ENCODE measurements at regions not wholly inside any gene's neighbourhood (a gene's known extent, or its start where the extent isn't known, plus 50 kb on each side); places are given as distances from the start of the nearest gene placed in this dataset.

DNA sequence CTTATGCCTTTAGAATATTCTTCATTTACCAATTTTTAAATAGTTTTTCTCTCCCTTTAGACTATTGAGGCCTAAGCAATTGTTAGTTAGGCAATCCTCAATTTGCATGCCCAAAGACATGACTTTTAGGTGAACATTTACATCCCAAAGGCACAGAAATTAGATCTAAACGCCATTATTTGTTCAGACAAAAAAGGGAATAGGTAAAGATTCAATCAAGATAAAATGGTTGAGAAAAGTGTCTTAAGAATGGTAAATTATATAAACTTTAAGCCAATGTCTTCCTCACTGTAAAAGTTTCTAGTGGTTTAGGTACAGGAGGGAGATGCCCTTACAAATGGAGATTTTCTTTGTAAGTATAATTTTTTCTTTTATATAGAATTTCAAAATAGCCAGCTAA, 50.2 kb upstream of the MME start:
- DNase-seq (ENCODE audit: low read depth in 2 of 2), result no peak

GRCh38 chr3:155026999-155027591, 53.0 kb upstream of the MME start:
- peak; percentile 89 to 90 for DNase-seq (ENCODE audit: low read depth in 2 of 2)

- DNase-seq (ENCODE audit: low read depth in 2 of 2), result no peak
These were observed 56.0 kb upstream of the MME start for GRCh38 chr3:155024006-155024638.

DNA sequence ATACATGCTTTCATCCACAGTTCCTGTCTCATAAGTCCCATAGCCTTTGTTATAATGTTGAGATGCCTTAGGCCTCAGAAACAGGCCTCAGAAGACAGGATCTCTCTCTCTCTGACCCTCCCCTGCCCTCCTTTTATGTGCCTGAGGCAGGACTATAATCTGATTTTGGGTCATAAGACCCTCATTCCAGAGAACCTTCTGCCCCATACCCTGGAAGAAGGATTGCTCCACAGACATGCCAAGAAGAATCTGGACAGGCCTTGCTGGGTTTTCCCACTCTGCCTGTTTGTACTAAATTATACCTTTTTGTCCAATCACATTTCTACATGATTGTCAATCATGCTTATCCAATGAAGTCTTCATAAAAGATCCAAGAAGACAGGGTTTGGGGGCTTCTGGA, 57.2 kb upstream of the MME start:
- DNase-seq (ENCODE audit: low read depth in 2 of 2), result no peak

GRCh38 chr3:155019575-155019974, 60.5 kb upstream of the MME start:
- DNase-seq (ENCODE audit: low read depth in 2 of 2), result no peak

DNA sequence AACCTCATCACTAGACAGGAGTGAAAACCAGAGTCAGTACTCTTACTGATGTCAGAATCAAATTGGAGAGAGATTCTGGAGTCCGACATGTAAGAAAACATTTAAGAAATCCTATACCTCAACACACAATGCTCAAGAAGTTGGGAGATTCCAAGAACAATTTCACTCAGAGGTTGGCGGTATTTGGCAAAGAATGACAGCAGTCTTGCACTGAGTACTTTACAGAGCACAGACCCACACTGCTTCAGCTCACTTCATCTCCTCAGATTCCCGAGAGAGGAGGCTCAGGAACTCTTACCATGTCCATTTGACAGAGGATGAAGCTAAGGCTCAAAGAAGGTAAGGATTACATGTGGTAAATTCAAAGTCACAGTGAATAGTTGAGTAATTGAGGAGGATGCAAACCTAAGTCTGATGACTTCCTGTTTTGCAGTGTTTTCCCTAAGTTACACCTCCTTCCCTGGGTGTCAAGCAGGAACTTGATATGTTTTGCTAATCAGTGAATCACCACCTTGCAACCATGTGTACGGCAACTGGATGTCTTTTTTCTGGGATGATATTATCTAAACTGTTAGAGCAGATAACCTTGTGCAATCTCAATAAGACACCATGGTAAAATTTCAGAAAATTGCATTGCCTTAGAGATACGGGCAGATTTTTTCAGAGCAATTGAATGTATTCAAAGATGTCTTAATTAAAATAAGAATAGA, 61.3 kb upstream of the MME start:
- DNase-seq (ENCODE audit: low read depth in 2 of 2), result no peak

DNA sequence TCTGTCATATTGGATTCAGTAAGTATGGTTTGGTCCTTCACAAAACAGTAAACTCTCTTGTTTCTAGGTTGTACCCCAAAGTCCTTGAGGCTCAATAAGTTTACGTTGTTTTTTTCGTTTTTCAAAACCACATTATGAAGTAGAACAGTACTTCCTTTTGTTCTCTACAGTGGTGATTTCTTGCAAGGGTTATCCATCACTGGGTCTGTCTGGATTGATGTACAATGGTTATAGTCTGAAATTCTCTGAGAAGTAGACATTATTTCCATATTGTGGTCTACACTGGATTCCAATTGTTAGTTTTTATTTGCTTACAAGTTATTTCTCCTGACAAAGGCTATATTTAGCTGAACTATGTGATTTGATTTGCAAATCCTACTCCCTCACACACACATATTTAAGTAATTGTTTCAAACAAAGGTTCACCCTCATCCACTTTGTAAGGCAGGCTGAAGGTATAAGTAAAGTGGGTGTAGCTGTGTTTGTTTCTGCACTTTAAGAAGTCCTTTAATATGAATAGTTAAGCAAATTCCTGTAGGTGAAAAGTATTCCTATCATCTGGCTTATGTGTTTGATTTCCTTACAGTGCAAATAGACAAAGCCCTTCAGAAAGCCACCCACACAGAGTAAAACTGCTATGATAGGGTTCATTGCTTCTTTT, 64.2 kb upstream of the MME start:
- no peak for DNase-seq (ENCODE audit: low read depth in 2 of 2)

DNA sequence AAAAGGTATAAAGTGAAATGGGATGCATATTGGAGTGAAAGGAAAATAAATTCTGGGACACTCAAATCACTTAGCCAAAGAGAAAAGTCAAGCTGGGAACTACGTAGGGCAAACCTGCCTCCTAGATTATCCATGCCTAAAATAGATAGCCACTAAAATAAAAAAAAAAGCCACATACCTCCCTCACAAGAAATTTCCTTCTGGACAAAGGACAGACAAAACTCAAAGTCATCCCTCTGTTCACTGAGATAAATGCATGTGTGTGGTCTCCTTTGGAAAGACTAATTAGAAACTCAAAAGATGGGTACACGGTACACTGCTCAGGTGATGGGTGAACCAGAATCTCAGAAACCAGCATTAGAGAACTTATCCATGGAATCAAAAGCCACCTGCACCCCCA, 65.2 kb upstream of the MME start:
- DNase-seq (ENCODE audit: low read depth in 2 of 2), result no peak

DNA sequence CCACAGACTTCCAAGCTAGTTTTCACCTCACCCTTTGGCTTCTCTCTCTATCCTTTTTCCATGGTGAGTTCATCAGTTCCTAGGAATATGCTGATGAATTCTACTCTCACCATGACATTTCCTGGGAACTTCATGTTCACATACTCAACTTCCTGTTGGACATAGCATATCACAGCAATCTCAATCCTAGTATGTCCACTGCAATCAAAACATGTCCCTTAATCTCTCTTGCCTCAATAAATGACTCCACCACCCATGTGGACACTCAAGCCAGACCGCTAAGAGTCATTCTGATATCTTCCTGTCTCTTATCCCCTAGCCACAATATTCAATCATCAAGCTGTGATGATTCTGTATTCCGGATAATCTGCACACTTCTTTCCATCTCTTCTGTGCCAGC, 66.7 kb upstream of the MME start:
- no peak for DNase-seq (ENCODE audit: low read depth in 2 of 2)

GRCh38 chr3:155012584-155012983, 67.5 kb upstream of the MME start:
- no peak for DNase-seq (ENCODE audit: low read depth in 2 of 2)

DNA sequence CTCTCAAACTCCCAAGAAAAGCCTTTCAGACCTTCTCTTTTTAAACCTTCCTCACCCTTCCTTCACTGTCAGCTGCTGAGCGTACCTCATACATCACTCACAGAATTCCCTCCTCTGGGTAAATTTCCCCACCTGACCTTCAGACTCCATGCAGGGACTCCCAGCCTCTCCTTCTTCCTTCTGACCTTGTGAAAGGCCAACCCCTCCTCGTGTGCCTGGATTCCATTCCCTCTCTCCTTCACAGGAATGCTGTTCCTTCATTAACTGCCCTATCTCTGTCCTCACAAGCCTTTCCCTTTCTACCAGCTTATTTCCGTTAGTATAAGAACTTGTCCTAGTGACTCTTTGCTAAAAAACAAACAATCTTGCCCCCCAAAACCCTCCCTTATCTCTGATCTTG, 69.7 kb upstream of the MME start:
- DNase-seq (ENCODE audit: low read depth in 2 of 2), result no peak

- DNase-seq (ENCODE audit: low read depth in 2 of 2), result no peak
These were observed 70.9 kb upstream of the MME start for GRCh38 chr3:155009217-155009616.

DNA sequence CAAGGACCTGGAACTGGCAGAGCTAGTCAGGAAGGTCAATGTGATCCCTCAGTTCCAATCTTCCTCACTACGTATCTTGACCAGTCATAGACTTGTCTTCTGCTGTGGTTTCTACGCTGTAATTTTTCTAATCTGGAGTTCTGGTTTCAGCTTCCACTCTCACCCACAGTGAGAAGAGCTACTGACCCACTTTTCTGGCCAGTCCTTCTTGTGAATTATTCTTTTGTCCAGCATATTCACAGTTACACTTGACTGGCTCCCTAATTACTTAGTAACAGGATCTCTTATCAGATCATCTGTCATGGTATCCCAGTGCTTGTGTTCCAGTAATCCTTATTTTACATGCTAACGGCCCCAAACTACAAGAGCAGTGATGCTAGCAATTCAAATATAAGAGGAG, 72.4 kb upstream of the MME start:
- no peak for DNase-seq (ENCODE audit: low read depth in 2 of 2)

DNA sequence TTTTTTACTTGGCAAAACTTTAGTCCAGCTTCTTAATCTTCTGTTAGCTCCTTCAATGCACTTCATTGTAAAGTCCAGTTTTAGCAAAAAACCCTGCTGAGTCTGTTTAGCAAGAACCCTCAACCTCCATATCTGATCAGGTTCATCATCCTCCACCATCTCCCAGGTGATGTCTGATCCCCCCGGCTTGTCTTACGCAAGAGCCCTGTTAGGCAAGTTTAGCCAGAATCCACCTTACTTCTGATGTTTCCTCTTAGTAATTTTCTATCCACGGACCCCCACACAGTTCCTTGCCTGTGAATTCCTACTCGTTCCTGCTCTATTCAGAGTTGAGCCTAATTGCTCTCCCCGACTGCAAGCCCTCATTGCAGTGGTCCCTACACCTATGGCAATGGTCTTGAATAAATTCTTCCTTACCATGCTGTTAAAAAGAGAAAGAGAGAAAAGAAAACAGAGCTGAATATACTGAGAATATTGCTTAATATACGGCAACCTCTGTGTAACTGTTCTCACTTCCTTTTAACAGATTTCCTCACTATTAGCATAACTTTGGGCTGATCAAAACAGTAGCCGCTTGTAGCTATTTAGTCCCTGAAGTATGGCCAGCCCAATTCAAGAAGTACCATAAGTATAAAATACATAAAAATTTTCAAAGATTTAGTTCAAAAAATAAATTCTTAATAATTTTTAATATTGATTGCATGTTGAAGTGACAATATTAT, 78.7 kb upstream of the MME start:
- no peak for DNase-seq (ENCODE audit: low read depth in 2 of 2)

GRCh38 chr3:154992655-154993054, 87.5 kb upstream of the MME start:
- no peak for DNase-seq (ENCODE audit: low read depth in 2 of 2)

DNA sequence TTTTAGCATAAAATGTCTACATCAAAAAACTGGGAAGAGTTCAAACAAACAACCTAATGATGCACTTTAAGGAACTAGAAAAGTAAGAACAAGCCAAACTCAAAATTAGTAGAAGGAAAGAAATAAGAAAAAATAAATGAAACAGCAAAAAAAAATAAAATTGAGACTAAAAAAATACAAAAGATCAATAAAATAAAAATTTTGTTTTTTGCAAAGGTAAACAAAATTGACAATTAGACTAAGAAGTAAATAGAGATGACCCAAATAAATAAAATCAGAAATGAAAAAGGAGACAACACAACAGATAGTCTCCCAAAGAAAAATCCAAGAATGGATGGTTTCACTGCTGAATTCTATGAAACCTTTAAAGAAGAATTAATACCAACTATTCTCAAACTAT, 89.6 kb upstream of the MME start:
- DNase-seq (ENCODE audit: low read depth in 2 of 2), result no peak

DNA sequence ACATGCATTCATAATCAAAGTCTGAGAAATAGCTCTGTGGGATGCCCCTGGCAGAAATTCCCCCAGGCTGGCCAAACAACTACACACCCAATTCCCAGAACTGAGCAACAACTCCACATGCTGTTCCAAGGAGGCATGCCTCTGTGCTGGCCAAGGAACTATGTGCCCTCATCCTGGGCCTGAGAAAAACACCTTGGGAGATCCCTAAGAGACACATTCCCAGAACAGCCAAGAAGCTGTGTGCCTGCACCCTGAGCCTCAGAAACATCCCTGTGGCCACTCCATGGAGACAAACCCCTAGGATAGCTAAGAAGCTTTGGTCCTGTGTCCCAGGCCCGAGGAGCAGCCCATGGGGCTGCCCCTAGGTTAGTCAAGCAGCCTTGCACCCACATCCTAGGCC, 92.3 kb upstream of the MME start:
- DNase-seq (ENCODE audit: low read depth in 2 of 2), result no peak

GRCh38 chr3:154981664-154982063, 98.5 kb upstream of the MME start:
- DNase-seq (ENCODE audit: low read depth in 2 of 2), result no peak

DNA sequence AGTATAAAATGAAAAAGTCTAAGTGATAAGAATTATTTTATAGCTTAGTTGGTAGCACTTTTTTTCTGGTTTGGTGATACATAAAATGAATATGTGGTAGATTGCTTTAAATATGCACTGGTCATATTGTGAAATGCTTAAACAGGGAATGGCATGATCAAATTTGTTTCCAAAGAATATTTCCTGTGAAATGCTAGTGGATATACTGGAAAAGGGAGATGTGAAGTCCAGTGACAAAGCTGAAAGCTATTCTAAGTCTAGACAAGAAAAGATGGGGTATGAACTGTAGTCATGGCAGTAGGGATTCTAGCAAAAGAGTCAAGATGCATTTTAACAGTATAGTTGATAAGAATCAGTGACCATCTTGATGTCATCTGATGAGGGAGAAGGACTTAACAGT, 98.9 kb upstream of the MME start:
- no peak for DNase-seq (ENCODE audit: low read depth in 2 of 2)

DNA sequence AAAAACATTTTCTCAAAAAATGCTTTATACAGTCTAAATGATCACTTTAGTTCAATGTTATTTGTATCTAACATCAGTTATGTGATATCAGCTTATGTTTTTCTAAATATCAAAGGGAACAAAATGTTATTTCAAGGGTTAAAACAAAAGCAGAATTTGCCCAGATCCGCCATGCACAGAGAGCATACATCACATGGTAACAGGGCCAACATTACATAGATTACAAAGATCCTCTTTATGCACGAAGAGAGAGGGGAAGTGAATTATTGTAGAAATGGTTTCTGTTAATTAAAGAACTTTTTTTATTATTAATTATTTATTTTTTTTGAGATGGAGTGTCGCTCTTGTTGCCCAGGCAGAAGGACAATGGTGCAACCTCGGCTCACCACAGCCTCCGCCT, 100.8 kb upstream of the MME start:
- no peak for DNase-seq (ENCODE audit: low read depth in 2 of 2)

DNA sequence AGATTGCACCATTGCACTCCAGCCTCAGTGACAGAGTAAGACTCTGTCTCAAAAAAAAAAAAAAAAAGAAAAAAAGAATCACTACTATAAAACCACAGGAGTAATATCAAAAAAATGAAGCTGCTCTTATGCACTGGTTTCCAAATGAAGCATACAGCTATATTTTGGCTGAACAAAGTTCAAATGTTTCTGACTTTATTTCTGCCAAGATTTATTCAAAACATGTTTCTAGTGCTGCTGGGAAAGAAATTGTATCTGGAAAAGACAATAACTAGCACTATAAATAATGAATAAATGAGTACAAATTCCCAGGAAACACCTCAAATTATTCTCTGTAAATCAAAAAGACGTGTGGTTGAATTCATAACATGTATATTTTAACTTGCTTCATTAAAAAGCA, 102.5 kb upstream of the MME start:
- DNase-seq (ENCODE audit: low read depth in 2 of 2), result no peak

Data from fibroblast of skin of left quadriceps (primary cell).